ENCODE measurements at regions not wholly inside any gene's neighbourhood (a gene's known extent, or its start where the extent isn't known, plus 50 kb on each side); places are given as distances from the start of the nearest gene placed in this dataset.

- no peak for DNase-seq
These were observed 707.8 kb downstream of the TUSC7 start for GRCh38 chr3:117417411-117417810.

GRCh38 chr3:117427081-117427480 is 717.5 kb downstream of the TUSC7 start:
- no peak for DNase-seq

- no peak for DNase-seq
These were observed 723.8 kb downstream of the TUSC7 start for GRCh38 chr3:117433427-117433826.

- DNase-seq, result no peak
These were observed 725.3 kb downstream of the TUSC7 start for GRCh38 chr3:117434661-117435412.

GRCh38 chr3:117435506-117435905 is 725.9 kb downstream of the TUSC7 start:
- no peak for DNase-seq

- DNase-seq, result no peak
These were observed 730.2 kb downstream of the TUSC7 start for GRCh38 chr3:117439812-117440211.

- DNase-seq, result no peak
These were observed 732.3 kb downstream of the TUSC7 start for GRCh38 chr3:117441851-117442250.

- no peak for DNase-seq
These were observed 733.0 kb downstream of the TUSC7 start for GRCh38 chr3:117442566-117442965.

GRCh38 chr3:117443014-117443413 is 733.4 kb downstream of the TUSC7 start:
- no peak for DNase-seq

- no peak for DNase-seq
These were observed 734.6 kb downstream of the TUSC7 start for GRCh38 chr3:117444175-117444574.

- no peak for DNase-seq
These were observed 737.8 kb downstream of the TUSC7 start for GRCh38 chr3:117447419-117447818.

- DNase-seq, result no peak
These were observed 740.4 kb downstream of the TUSC7 start for GRCh38 chr3:117450026-117450425.

- no peak for DNase-seq
These were observed 744.7 kb downstream of the TUSC7 start for GRCh38 chr3:117454254-117454653.

- no peak for DNase-seq
These were observed 745.3 kb downstream of the TUSC7 start for GRCh38 chr3:117454908-117455307.

- DNase-seq, result no peak
These were observed 746.2 kb downstream of the TUSC7 start for GRCh38 chr3:117455782-117456181.

GRCh38 chr3:117463276-117464115 is 753.9 kb downstream of the TUSC7 start:
- DNase-seq, result no peak

- DNase-seq, result no peak
These were observed 762.3 kb downstream of the TUSC7 start for GRCh38 chr3:117471831-117472230.

- no peak for DNase-seq
These were observed 764.5 kb downstream of the TUSC7 start for GRCh38 chr3:117473981-117474538.

- DNase-seq, result no peak
These were observed 767.0 kb downstream of the TUSC7 start for GRCh38 chr3:117476572-117476971.

- DNase-seq, result no peak
These were observed 767.7 kb downstream of the TUSC7 start for GRCh38 chr3:117477214-117477755.

- DNase-seq, result no peak
These were observed 769.5 kb downstream of the TUSC7 start for GRCh38 chr3:117479095-117479494.

- DNase-seq, result no peak
These were observed 770.9 kb downstream of the TUSC7 start for GRCh38 chr3:117480525-117480924.

- DNase-seq, result no peak
These were observed 771.4 kb downstream of the TUSC7 start for GRCh38 chr3:117480972-117481371.

GRCh38 chr3:117483839-117484238 is 774.3 kb downstream of the TUSC7 start:
- no peak for DNase-seq

Measured in SW 1271 (cell line).